ENCODE measurements at regions not wholly inside any gene's neighbourhood (a gene's known extent, or its start where the extent isn't known, plus 50 kb on each side); places are given as distances from the start of the nearest gene placed in this dataset.

- no peaks in the 10 kb centered on the region for H3K79me2 ChIP-seq (ENCODE audit: control insufficient read depth, insufficient read depth, low read length)
- no peaks in the 10 kb centered on the region for H3K36me3 ChIP-seq (ENCODE audit: control insufficient read depth in 2 of 2, insufficient read depth in 2 of 2, low read length in 1 of 2)
- H3K27ac ChIP-seq (ENCODE audit: control insufficient read depth, insufficient read depth), result no peak overlapping the region
- H3K4me2 ChIP-seq (ENCODE audit: control insufficient read depth, insufficient read depth), result no peak overlapping the region
- TF ChIP-seq ZNF24 (IDR thresholded peaks at IDR 0.05), result no peak
- no peak for TF ChIP-seq KDM1A (IDR thresholded peaks at IDR 0.05; ENCODE audit: borderline replicate concordance)
- TF ChIP-seq IRF5 (IDR thresholded peaks at IDR 0.05; ENCODE audit: borderline replicate concordance), result no peak
- no peak for TF ChIP-seq PML (IDR thresholded peaks at IDR 0.05; ENCODE audit: low read length)
- no peak for TF ChIP-seq BRCA1 (IDR thresholded peaks at IDR 0.05; ENCODE audit: low read depth, low read length)
- TF ChIP-seq SMARCA5 (IDR thresholded peaks at IDR 0.05), result no peak
- TF ChIP-seq ZBTB40 (IDR thresholded peaks at IDR 0.05; ENCODE audit: borderline replicate concordance), result no peak
- TF ChIP-seq MTA3 (IDR thresholded peaks at IDR 0.05; ENCODE audit: borderline replicate concordance, low read length), result no peak
- no peak for TF ChIP-seq ZBTB4 (CRISPR knock-in tag; IDR thresholded peaks at IDR 0.05)
- TF ChIP-seq FOS (IDR thresholded peaks at IDR 0.05; ENCODE audit: borderline replicate concordance, extremely low read depth, insufficient read length), result no peak
- TF ChIP-seq BHLHE40 (IDR thresholded peaks at IDR 0.05; ENCODE audit: borderline replicate concordance in 1 of 2, low read depth in 2 of 2, low read length in 1 of 2), result no peak
- H3K27me3 ChIP-seq (replicated peaks in 1 of 2; ENCODE audit: control insufficient read depth in 2 of 2, insufficient read depth in 2 of 2, low read length in 1 of 2), result no peaks in the 10 kb centered on the region
- H3K4me1 ChIP-seq (ENCODE audit: control insufficient read depth, insufficient read depth, low read length), result no peaks in the 10 kb centered on the region
- intact Hi-C loops (cut with micrococcal nuclease; ENCODE audit: unreplicated experiment) (no loop called here), in situ Hi-C loops (cut with MboI) (no loop called here)
- no peak overlapping the region for H3K9ac ChIP-seq (ENCODE audit: control insufficient read depth, insufficient read depth, low read length)
- no peak overlapping the region for H3K4me3 ChIP-seq
- no peak overlapping the region for H2AFZ ChIP-seq (ENCODE audit: control insufficient read depth, low read depth, low read length)
- SMC1A ChIA-PET (ENCODE audit: uncharacterized antibody, unreplicated experiment), result interaction anchor here (0.8 to 1.4 kb wide), 2 partner anchors 11 to 123 kb away, joined by 3 read pairs; no protein-coding TSS in a partner anchor
- ATAC-seq, result no peak
- RAD21 ChIA-PET (ENCODE audit: unreplicated experiment), result no interaction called here
- CTCF ChIA-PET, result no interaction called here
- WGBS (ENCODE audit: insufficient coverage, insufficient replicate concordance, low lambda C conversion rate, missing lambda C conversion rate), result 42% methylated on average over 5 of the region's 5 CpGs
- DNase-seq (ENCODE audit: low read depth, low spot score), result no peak
- no peak for FAIRE-seq
- no TSS peak for BruUV-seq (replicated peaks)
- no peaks in the 10 kb centered on the region for H3K9me3 ChIP-seq (replicated peaks; ENCODE audit: control insufficient read depth, insufficient read depth, low read length)
- no peaks in the 10 kb centered on the region for H4K20me1 ChIP-seq (ENCODE audit: control insufficient read depth, insufficient read depth)
- POLR2A ChIA-PET, result no interaction called here
Measured at GRCh38 chr5:74081126-74081525, 455.1 kb downstream of the ARHGEF28 start.
